ENCODE measurements at regions not wholly inside any gene's neighbourhood (a gene's known extent, or its start where the extent isn't known, plus 50 kb on each side); places are given as distances from the start of the nearest gene placed in this dataset.
"Not testable (repeated sequence)": the region's sequence is repeated elsewhere in the genome, so short reads cannot be mapped to it uniquely, and the experiment has no call there.

- no peak for DNase-seq (ENCODE audit: low read depth)
Observed at GRCh38 chr4:81314897-81315470, 100.0 kb upstream of the PRKG2 start.

- no peak for DNase-seq (ENCODE audit: low read depth)
Observed at GRCh38 chr4:81314196-81314896, 99.3 kb upstream of the PRKG2 start.

GRCh38 chr4:81307991-81308390, 93.0 kb upstream of the PRKG2 start:
- DNase-seq (ENCODE audit: low read depth), result no peak

- no peak for DNase-seq (ENCODE audit: low read depth)
Observed at GRCh38 chr4:81304871-81305270, 89.8 kb upstream of the PRKG2 start.

GRCh38 chr4:81300352-81300751, 85.3 kb upstream of the PRKG2 start:
- DNase-seq (ENCODE audit: low read depth), result not testable (repeated sequence)

GRCh38 chr4:81290813-81291212, 75.8 kb upstream of the PRKG2 start:
- no peak for DNase-seq (ENCODE audit: low read depth)

GRCh38 chr4:81287101-81287500, 72.1 kb upstream of the PRKG2 start:
- no peak for DNase-seq (ENCODE audit: low read depth)

- DNase-seq (ENCODE audit: low read depth), result no peak
Observed at GRCh38 chr4:81282131-81282530, 67.1 kb upstream of the PRKG2 start.

- no peak for DNase-seq (ENCODE audit: low read depth)
Observed at GRCh38 chr4:81274460-81274859, 59.4 kb upstream of the PRKG2 start.

- DNase-seq (ENCODE audit: low read depth), result no peak
Observed at GRCh38 chr4:81272671-81273070, 57.6 kb upstream of the PRKG2 start.
